ENCODE measurements at regions not wholly inside any gene's neighbourhood (a gene's known extent, or its start where the extent isn't known, plus 50 kb on each side); places are given as distances from the start of the nearest gene placed in this dataset.

DNA sequence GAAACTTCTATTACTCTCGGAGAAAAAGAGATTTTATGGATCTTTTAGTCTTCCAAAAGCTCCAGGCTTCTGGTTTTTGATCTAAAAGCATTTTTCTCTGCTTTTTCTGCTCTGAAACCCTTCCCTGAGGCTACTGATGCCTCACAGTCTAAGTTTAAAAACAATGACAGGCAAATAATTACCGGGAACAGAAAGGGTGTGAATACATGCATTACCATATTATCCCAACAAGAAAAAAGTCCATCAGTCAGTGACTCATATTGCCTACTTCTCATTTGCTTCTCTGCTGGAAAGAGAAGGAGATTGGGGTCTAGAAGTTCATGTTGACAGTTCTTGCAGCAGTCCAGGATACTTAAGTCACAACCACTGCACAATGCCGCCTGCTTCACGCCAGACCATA is 482.9 kb upstream of the C16orf82 start:
- TF ChIP-seq, protein P1, sequence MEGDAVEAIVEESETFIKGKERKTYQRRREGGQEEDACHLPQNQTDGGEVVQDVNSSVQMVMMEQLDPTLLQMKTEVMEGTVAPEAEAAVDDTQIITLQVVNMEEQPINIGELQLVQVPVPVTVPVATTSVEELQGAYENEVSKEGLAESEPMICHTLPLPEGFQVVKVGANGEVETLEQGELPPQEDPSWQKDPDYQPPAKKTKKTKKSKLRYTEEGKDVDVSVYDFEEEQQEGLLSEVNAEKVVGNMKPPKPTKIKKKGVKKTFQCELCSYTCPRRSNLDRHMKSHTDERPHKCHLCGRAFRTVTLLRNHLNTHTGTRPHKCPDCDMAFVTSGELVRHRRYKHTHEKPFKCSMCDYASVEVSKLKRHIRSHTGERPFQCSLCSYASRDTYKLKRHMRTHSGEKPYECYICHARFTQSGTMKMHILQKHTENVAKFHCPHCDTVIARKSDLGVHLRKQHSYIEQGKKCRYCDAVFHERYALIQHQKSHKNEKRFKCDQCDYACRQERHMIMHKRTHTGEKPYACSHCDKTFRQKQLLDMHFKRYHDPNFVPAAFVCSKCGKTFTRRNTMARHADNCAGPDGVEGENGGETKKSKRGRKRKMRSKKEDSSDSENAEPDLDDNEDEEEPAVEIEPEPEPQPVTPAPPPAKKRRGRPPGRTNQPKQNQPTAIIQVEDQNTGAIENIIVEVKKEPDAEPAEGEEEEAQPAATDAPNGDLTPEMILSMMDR (conservative IDR thresholded peaks at IDR 0.05 in 1 of 2, IDR thresholded peaks at IDR 0.05 in 1 of 2; ENCODE audit: low read depth in 1 of 2, low read length in 2 of 2), result no peak
- TF ChIP-seq EZH2 (IDR thresholded peaks at IDR 0.05; ENCODE audit: low read length, missing control alignments), result no peak

Data from fibroblast of lung (primary cell).